ENCODE measurements at regions not wholly inside any gene's neighbourhood (a gene's known extent, or its start where the extent isn't known, plus 50 kb on each side); places are given as distances from the start of the nearest gene placed in this dataset. TPM values are rescaled to one million over a fixed set of nuclear protein-coding genes. Genes with fewer than 3 reads are reported as not detected.
"Not testable (repeated sequence)": the region's sequence is repeated elsewhere in the genome, so short reads cannot be mapped to it uniquely, and the experiment has no call there.

DNA sequence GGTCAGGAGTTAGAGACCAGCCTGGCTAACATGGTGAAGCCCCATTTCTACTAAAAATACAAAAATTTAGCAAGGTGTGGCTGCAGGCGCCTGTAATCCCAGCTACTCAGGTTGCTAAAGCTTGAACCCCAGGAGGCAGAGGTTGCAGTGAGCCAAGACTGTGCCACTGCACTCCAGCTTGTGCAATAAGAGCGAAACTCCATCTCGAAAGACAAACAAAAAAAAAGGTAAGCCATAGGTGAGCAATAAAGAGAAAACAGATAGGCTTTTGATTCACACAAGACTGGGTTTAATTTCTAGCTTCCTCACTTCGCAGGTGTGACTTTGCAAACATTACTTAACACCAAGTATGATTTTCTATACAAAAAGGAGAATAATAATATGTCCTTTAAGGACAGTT lies 72.3 kb upstream of the ACBD5 start:
- Histone ChIP-seq H3K4me1 (no peaks in the 10 kb centered on the region), H3K36me3 (no peaks in the 10 kb centered on the region), H3K9me3 (no peaks in the 10 kb centered on the region), H3K27ac (no peak overlapping the region), H3K4me3 (replicated peaks in 1 of 3) (no peak overlapping the region), H3K27me3 (no peaks in the 10 kb centered on the region)
- intact Hi-C loops (cut with DNase I) = no loop called here
- TF ChIP-seq, protein P1, sequence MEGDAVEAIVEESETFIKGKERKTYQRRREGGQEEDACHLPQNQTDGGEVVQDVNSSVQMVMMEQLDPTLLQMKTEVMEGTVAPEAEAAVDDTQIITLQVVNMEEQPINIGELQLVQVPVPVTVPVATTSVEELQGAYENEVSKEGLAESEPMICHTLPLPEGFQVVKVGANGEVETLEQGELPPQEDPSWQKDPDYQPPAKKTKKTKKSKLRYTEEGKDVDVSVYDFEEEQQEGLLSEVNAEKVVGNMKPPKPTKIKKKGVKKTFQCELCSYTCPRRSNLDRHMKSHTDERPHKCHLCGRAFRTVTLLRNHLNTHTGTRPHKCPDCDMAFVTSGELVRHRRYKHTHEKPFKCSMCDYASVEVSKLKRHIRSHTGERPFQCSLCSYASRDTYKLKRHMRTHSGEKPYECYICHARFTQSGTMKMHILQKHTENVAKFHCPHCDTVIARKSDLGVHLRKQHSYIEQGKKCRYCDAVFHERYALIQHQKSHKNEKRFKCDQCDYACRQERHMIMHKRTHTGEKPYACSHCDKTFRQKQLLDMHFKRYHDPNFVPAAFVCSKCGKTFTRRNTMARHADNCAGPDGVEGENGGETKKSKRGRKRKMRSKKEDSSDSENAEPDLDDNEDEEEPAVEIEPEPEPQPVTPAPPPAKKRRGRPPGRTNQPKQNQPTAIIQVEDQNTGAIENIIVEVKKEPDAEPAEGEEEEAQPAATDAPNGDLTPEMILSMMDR (IDR thresholded peaks at IDR 0.05) = no peak
- no peak for TF ChIP-seq POLR2A (IDR thresholded peaks at IDR 0.05)
- WGBS, 2 donors = 87 to 93% methylated on average over 4 of the region's 4 CpGs
- DNase-seq = no peak

DNA sequence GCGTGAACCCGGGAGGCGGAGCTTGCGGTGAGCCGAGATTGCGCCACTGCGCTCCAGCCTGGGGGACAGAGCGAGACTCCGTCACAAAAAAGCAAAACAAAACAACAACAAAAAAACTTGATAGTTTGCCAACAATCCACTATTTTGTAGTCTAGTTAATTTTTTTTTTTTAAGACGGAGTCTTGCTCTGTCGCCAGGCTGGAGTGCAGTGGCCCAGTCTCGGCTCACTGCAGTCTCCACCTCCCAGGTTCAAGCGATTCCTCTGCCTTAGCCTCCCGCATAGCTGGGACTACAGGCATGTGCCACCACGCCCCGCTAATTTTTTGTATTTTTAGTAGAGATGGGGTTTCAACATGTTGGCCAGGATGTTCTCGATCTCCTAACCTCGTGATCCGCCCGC lies 71.2 kb upstream of the ACBD5 start:
- H3K36me3 ChIP-seq; H3K27me3 ChIP-seq; H3K9me3 ChIP-seq; intact Hi-C loops (cut with DNase I); DNase-seq; H3K4me3 ChIP-seq (replicated peaks in 1 of 3); H3K27ac ChIP-seq; H3K4me1 ChIP-seq: not testable (repeated sequence)
- 97 to 98% methylated on average over 20 of the region's 20 CpGs for WGBS, 2 donors

DNA sequence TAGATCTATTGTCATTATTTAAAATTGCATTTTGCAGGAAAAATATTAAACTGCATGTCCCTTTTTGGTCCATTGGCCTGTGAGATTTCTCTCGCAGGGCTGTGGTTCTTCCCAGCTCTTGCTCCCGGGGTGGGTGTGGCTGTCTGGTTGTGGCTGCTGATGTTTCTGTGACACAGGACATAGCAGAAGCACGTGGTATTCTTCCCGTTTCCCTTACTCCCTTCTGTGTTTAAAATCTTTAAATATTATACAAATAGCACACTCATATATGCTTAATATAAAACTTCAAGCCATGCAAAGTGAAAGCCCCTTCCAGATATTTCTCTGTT lies 57.9 kb upstream of the ACBD5 start:
- H3K4me3 ChIP-seq (replicated peaks in 1 of 3); H3K27me3 ChIP-seq; intact Hi-C loops (cut with DNase I); H3K36me3 ChIP-seq; DNase-seq; H3K9me3 ChIP-seq; H3K4me1 ChIP-seq; H3K27ac ChIP-seq: not testable (repeated sequence)
- 66 to 83% methylated on average over 4 of the region's 4 CpGs for WGBS, 2 donors

DNA sequence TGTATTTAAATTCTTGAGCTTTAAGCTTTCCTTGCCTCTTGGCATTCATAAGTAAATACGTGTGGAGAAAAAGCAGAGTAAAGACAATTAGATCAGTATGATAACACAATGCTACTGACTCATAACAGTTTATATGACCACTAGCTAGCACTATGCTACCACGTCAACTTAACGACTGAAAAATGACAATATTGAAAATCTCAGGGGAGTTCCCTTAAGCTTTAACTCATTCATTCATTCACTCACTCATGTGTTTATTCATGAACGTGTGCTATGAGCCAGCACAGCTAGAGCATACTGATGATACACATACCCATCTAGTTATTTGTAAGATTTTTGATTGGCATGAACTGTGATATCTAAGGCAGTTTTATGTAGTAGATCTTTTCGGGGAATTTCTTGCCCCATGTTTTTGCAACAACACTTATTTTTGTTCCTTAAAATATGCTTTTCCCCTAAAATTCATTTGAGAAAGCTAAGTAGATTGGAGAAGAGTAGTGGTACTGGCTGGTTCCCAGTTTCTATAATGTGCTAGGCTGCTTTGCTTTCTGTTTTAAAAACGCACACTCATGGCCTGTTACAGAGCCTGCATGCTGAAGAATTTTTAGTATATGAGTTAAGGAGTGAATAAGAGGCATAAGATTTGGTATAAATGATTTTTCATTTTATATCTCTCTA lies 57.4 kb upstream of the ACBD5 start:
- Histone ChIP-seq H3K36me3 (no peaks in the 10 kb centered on the region), H3K4me1 (no peaks in the 10 kb centered on the region), H3K4me3 (replicated peaks in 1 of 3) (no peak overlapping the region), H3K27me3 (no peaks in the 10 kb centered on the region), H3K9me3 (no peaks in the 10 kb centered on the region), H3K27ac (no peak overlapping the region)
- DNase-seq = no peak
- TF ChIP-seq, protein P1 (IDR thresholded peaks at IDR 0.05) = no peak
- TF ChIP-seq POLR2A (IDR thresholded peaks at IDR 0.05) = no peak
- 82 to 89% methylated on average over 6 of the region's 6 CpGs for WGBS, 2 donors
- intact Hi-C loops (cut with DNase I) = no loop called here

DNA sequence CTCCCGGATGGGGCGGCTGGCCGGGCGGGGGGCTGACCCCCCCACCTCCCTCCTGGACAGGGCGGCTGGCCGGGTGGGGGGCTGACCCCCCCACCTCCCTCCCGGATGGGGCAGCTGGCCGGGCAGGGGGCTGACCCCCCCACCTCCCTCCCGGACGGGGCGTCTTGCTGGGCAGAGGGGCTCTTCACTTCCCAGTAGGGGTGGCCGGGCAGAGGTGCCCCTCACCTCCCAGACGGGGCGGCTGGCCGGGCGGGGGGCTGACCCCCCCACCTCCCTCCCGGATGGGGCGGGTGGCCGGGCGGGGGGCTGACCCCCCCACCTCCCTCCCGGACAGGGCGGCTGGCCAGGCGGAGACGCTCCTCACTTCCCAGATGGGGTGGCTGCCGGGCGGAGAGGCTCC lies 55.7 kb upstream of the ACBD5 start:
- H3K4me3 ChIP-seq (replicated peaks in 1 of 3); DNase-seq; H3K27ac ChIP-seq; H3K27me3 ChIP-seq; H3K36me3 ChIP-seq; H3K4me1 ChIP-seq; H3K9me3 ChIP-seq; intact Hi-C loops (cut with DNase I): not testable (repeated sequence)
- WGBS, 2 donors = no CpG with 5 or more reads among the region's 26 CpGs

DNA sequence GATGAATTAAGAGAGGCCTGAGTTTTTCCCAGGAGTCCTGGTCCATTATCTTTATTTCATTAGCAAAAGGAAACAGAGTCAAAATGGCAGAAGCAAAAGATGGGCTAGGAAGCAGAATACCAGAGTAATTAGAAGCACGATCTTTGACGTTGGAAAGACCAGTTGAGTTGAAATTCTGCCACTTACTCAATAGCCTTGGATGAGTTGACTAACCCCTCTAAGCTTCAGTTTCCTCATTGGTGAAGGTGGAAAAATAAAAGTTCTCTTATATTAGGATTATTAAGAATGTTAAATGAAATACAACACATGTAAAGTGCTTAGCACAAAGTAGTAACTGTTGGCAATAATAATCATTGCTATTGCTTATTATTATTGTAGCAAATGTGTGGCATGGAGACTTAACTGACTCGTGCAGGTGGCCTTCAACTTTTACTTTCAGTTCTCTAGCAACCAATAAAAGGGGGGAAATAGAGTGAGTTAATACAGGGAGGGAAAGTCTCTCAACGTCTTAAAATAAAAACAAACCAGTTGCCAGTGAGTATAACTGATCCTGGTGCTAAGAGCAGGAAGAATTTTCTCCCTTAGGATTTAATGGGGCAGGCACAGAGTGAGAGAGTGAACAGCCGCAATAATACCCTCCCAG lies 50.8 kb upstream of the ACBD5 start:
- H3K4me1 ChIP-seq; intact Hi-C loops (cut with DNase I); H3K27ac ChIP-seq; H3K27me3 ChIP-seq; DNase-seq; H3K36me3 ChIP-seq; H3K9me3 ChIP-seq; H3K4me3 ChIP-seq (replicated peaks in 1 of 3): not testable (repeated sequence)
- 57 to 59% methylated on average over 5 of the region's 5 CpGs for WGBS, 2 donors

Small RNA genes lying in the stretch of these regions (small RNA-seq; reads per million reads assigned to genes)
- gene RNU6-452P = not detected
- gene RNU6-666P = not detected
- not detected for gene TRIAP1P1
